ENCODE measurements at regions not wholly inside any gene's neighbourhood (a gene's known extent, or its start where the extent isn't known, plus 50 kb on each side); places are given as distances from the start of the nearest gene placed in this dataset.

DNA sequence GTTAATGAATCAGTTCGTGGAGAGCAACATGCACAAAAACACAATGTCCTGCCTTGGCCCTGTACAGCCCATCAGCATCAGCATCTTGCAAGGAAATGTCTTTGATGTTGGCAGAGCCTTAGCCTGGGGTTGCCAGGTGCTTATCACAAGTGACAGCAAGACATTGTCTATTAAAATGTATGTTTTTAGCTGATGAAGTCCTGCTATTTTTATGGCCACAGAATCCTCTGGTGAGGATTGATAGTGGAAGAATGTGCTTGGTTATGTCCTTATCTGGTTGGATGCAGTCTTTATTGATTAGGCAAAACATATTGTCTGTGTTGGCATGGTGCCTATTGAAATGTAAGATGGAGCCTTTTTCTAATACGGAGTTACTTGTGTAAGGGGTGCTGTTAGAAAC is 1427.0 kb upstream of the MIR17HG start:
- Histone ChIP-seq H3K9me3 (replicated peaks; ENCODE audit: control insufficient read depth, insufficient read depth, low read depth, low read length) (no peaks in the 10 kb centered on the region; the same call in 1 of the 2 replicates), H3K36me3 (ENCODE audit: control insufficient read depth, insufficient read depth, low read length) (no peaks in the 10 kb centered on the region), H3K27me3 (ENCODE audit: control insufficient read depth in 2 of 2, insufficient read depth in 2 of 2, low read length in 2 of 2) (no peaks in the 10 kb centered on the region), H3K4me3 (no peak overlapping the region), H4K20me1 (replicated peaks; ENCODE audit: control insufficient read depth, insufficient read depth, low read length) (no peaks in the 10 kb centered on the region), H3K9ac (ENCODE audit: insufficient read depth in 1 of 2, low read depth in 2 of 2, low read length in 2 of 2) (no peak overlapping the region), H3K4me1 (replicated peaks in 1 of 2; ENCODE audit: control insufficient read depth in 2 of 2, insufficient read depth in 2 of 2, low read length in 2 of 2) (no peaks in the 10 kb centered on the region), H3K79me2 (ENCODE audit: control insufficient read depth, insufficient read depth, low read length) (no peaks in the 10 kb centered on the region), H2AFZ (ENCODE audit: low read depth, low read length) (no peak overlapping the region), H3K27ac (ENCODE audit: extremely low read depth, low read depth, low read length) (no peak overlapping the region), H3K4me2 (ENCODE audit: insufficient read depth, low read length) (no peak overlapping the region), H3K9me1 (ENCODE audit: control insufficient read depth, insufficient read depth, low read length) (no peaks in the 10 kb centered on the region)
- in situ Hi-C loops (cut with MboI) (no loop called here), intact Hi-C loops (cut with micrococcal nuclease) (loop anchor here (5.0 kb wide), 1 partner anchor 52 kb away; no protein-coding TSS in a partner anchor)
- no peak for FAIRE-seq
- no peak for ATAC-seq
- DNase-seq (ENCODE audit: extremely low read depth in 1 of 4, low spot score in 3 of 4): no peak
- TF ChIP-seq HSF4 (CRISPR knock-in tag; IDR thresholded peaks at IDR 0.05; ENCODE audit: borderline replicate concordance) (no peak), TCF3 (CRISPR knock-in tag; IDR thresholded peaks at IDR 0.05) (peak; percentile 8; the same call in 1 of the 2 replicates), ZNF507 (tag; conservative IDR thresholded peaks at IDR 0.05) (peak; percentile 24), GATA2 (CRISPR knock-in tag; IDR thresholded peaks at IDR 0.05) (0 out of 2 replicates have a peak, but pooled peaks have one; percentile 21), CBFA2T2 (conservative IDR thresholded peaks at IDR 0.05) (0 out of 2 replicates have a peak, but pooled peaks have one; percentile 5)
- TF ChIP-seq, protein P1, sequence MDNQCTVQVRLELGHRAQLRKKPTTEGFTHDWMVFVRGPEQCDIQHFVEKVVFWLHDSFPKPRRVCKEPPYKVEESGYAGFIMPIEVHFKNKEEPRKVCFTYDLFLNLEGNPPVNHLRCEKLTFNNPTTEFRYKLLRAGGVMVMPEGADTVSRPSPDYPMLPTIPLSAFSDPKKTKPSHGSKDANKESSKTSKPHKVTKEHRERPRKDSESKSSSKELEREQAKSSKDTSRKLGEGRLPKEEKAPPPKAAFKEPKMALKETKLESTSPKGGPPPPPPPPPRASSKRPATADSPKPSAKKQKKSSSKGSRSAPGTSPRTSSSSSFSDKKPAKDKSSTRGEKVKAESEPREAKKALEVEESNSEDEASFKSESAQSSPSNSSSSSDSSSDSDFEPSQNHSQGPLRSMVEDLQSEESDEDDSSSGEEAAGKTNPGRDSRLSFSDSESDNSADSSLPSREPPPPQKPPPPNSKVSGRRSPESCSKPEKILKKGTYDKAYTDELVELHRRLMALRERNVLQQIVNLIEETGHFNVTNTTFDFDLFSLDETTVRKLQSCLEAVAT (IDR thresholded peaks at IDR 0.05): no peak
- ChIA-PET CTCF (ENCODE audit: low intra/inter-chr PET ratio) (no interaction called here), POLR2A (no interaction called here)
- WGBS (ENCODE audit: insufficient coverage, low coverage, missing lambda C conversion rate): under 1% methylated on average over 2 of the region's 2 CpGs
- no TSS peak for BruUV-seq (replicated peaks)

Data from K562 (cell line).